ENCODE measurements at regions not wholly inside any gene's neighbourhood (a gene's known extent, or its start where the extent isn't known, plus 50 kb on each side); places are given as distances from the start of the nearest gene placed in this dataset.

- Histone ChIP-seq H3K27ac (ENCODE audit: low read depth, low read length) (peak overlapping the region; percentile 99), H3K9ac (ENCODE audit: low read length) (peak overlapping the region; percentile 19), H3K4me3 (ENCODE audit: low read length) (peak overlapping the region; percentile 74), H3K4me1 (ENCODE audit: control insufficient read depth, insufficient read depth, low read length) (peaks cover 52% of the 10 kb centered on the region), H3K27me3 (ENCODE audit: control insufficient read depth, insufficient read depth, low read length) (no peaks in the 10 kb centered on the region), H3K36me3 (ENCODE audit: control insufficient read depth, insufficient read depth, low read length) (no peaks in the 10 kb centered on the region)
These were observed 130.1 kb downstream of the C9orf50 start for GRCh38 chr9:129490583-129491486.

DNA sequence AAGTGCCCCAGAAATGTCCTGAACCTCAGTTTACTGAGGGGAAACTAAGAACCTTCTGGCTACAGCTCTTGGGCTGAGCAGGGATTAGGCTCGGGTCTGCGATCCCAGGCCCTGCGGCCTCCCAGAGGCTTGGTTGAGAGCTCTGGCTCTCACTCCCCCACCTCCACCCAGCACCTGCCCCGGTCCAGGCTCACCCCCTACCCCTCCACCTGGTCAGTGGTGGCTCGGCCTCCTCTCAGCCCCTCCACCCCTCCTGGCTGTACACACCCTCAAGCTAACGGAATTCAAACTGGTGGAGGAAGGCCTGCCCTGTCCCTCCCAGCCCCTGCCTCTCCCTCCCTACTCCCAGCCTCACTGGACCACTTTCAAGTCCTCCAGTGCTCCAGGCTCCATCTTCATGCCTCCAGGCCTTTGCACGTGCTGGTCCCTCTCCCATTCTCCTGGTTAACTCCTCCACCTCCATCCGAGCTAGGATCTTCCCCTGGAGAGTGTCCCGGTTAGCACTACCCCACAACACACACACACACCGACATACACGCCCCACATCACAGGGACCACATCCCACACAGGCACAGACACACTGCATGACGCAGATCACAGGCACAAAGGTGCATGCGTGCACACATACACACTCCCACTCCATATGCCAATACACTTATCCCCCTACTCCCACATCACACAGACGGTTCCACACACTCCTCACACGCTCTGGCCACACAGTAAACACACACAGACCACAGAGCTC is 130.9 kb downstream of the C9orf50 start:
- peak overlapping the region; percentile 99 for H3K27ac ChIP-seq (ENCODE audit: low read depth, low read length)
- no peaks in the 10 kb centered on the region for H3K36me3 ChIP-seq (ENCODE audit: control insufficient read depth, insufficient read depth, low read length)
- H3K27me3 ChIP-seq (ENCODE audit: control insufficient read depth, insufficient read depth, low read length): no peaks in the 10 kb centered on the region
- peak overlapping the region; percentile 78 for H3K9ac ChIP-seq (ENCODE audit: low read length)
- H3K4me1 ChIP-seq (ENCODE audit: control insufficient read depth, insufficient read depth, low read length): peaks cover 49% of the 10 kb centered on the region
- H3K4me3 ChIP-seq (ENCODE audit: low read length): peak overlapping the region; percentile 74

DNA sequence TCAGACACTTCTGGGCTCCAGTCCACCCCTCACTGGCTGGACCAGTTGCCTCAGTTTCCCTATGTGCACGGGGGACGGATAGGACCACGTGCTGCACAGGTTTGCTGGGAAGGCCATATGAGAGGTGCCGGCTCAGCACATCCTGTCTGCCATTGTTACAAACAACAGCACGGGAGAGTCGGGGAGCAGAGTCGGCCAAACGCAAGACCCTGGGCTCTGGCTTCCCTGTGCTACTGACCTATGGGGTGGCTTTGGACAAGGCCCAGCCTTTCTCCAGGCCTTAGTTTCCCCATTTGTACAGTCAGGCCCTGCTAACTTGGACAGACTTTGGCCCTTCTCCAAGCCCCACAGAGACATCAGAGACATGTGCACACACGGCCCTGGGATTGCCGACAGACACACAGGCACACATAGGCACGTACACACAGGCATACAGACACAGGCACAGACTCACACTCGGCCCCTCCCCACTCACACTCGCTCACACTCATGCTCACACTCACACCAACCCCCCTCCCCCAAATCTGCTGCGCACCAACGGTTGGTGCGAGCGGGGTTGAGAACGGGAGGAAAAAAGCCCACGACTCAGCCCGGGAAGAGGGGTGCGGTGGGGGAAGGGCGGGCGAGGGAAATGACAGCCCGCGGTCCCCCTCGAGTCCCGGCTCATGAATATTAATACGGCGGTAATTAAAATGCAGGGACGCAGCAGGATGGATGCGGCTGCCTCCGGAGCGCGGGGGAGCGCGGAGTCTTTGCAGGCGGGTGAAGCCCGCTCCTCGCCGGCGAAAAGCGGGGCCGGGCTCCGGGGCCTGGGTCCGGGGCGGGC is 133.0 kb downstream of the C9orf50 start:
- Histone ChIP-seq H3K4me1 (ENCODE audit: control insufficient read depth, insufficient read depth, low read length) (peaks cover 66% of the 10 kb centered on the region), H3K9ac (ENCODE audit: low read length) (peak overlapping the region; percentile 74), H3K36me3 (ENCODE audit: control insufficient read depth, insufficient read depth, low read length) (no peaks in the 10 kb centered on the region), H3K4me3 (ENCODE audit: low read length) (peak overlapping the region; percentile 64), H3K27me3 (ENCODE audit: control insufficient read depth, insufficient read depth, low read length) (no peaks in the 10 kb centered on the region), H3K27ac (ENCODE audit: low read depth, low read length) (peak overlapping the region; percentile 99)

GRCh38 chr9:129486756-129487657 is 133.9 kb downstream of the C9orf50 start:
- H3K36me3 ChIP-seq (ENCODE audit: control insufficient read depth, insufficient read depth, low read length): no peaks in the 10 kb centered on the region
- H3K4me3 ChIP-seq (ENCODE audit: low read length): no peak overlapping the region
- no peak overlapping the region for H3K9ac ChIP-seq (ENCODE audit: low read length)
- H3K27me3 ChIP-seq (ENCODE audit: control insufficient read depth, insufficient read depth, low read length): no peaks in the 10 kb centered on the region
- peaks cover 66% of the 10 kb centered on the region for H3K4me1 ChIP-seq (ENCODE audit: control insufficient read depth, insufficient read depth, low read length)
- peak overlapping the region; percentile 99 for H3K27ac ChIP-seq (ENCODE audit: low read depth, low read length)

DNA sequence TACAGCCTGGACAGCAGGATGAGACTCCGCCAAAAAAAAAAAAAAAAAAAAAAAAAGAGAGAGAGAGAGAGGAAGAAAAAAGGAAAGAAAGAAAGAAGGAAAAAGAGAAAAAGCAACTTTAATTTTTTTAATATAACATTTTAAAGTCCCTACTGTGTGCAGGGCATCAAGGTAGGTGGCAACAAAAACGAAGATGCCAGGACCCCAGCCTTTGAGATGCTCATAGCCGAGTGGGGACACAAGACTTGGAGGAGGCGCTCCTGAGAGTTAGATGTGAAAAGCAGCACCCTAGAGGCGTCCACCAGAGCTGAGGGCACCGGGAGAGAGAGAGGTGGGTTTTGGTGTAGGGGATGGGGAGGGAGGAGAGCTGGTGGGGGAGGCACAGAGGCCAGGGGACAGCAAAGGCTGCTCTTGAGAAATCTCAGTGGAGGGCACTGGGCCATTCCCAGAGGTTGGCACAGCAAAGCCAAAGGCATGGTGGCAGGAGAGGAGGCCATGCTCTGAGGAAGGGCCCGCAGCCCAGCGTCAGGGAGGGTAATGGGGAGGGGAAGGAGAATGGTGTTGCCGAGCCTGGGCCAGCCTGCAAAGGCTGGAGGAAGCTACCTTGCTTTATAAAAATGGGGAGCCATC is 135.6 kb downstream of the C9orf50 start:
- no peak overlapping the region for H3K9ac ChIP-seq (ENCODE audit: low read length)
- H3K27ac ChIP-seq (ENCODE audit: low read depth, low read length): peak overlapping the region; percentile 99
- no peak overlapping the region for H3K4me3 ChIP-seq (ENCODE audit: low read length)
- peaks cover 65% of the 10 kb centered on the region for H3K4me1 ChIP-seq (ENCODE audit: control insufficient read depth, insufficient read depth, low read length)
- no peaks in the 10 kb centered on the region for H3K36me3 ChIP-seq (ENCODE audit: control insufficient read depth, insufficient read depth, low read length)
- no peaks in the 10 kb centered on the region for H3K27me3 ChIP-seq (ENCODE audit: control insufficient read depth, insufficient read depth, low read length)

GRCh38 chr9:129484352-129485000 is 136.4 kb downstream of the C9orf50 start:
- H3K4me1 ChIP-seq (ENCODE audit: control insufficient read depth, insufficient read depth, low read length): peaks cover 60% of the 10 kb centered on the region

DNA sequence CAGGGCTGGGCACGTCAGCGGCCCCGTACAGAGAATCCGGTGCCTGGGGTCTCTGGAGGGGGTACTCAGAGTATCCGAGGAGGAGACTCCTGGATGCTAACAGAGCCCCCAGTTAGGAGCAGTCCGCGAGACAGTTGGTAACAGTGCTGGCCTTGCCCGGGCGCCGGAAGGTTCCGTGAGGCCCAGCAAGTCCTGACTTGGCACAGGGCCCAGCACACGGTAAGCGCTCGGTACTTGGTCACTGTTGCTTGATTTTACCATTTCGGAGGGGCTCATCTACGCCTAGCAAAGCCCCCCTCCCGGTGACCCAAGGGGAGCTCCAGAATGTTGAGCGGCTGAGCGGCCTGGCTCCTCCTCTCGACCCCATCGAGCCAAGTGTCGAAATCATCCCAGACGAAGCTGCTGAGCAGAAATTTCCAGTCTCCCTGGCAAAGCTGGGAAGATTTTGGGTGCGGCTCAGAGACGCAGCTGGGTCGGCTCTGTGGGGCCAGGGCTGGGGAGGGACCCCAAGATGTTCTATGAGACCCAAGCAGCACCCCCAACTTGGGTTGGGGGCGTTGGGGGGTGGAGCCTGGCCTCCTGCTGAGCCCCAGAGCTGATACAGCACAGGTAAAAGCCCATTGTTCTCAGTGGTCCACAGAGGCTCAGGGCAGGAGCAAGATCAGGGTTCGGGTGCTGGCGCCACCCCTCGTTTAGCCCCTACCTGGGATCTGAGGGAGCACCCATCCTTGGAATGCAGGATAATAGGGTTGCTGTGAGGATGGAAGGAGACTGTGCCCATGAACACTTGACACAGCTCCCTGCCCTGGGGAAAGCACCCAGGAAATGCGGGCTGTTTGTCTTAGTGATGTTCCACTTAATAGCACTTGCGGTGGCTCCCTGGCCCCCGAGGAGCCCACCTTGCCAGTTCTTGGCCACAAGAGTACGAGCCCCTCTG is 137.2 kb downstream of the C9orf50 start:
- Histone ChIP-seq H3K27ac (ENCODE audit: low read depth, low read length) (peak overlapping the region; percentile 99), H3K27me3 (ENCODE audit: control insufficient read depth, insufficient read depth, low read length) (no peaks in the 10 kb centered on the region), H3K36me3 (ENCODE audit: control insufficient read depth, insufficient read depth, low read length) (no peaks in the 10 kb centered on the region), H3K9ac (ENCODE audit: low read length) (peak overlapping the region; percentile 70), H3K4me1 (ENCODE audit: control insufficient read depth, insufficient read depth, low read length) (peaks cover 56% of the 10 kb centered on the region), H3K4me3 (ENCODE audit: low read length) (peak overlapping the region; percentile 55)

More at GRCh38 chr9:129484352-129485000, 136.4 kb downstream of the C9orf50 start:
- Histone ChIP-seq H3K27ac (ENCODE audit: low read depth, low read length) (peak overlapping the region; percentile 99), H3K4me3 (ENCODE audit: low read length) (peak overlapping the region; percentile 38), H3K36me3 (ENCODE audit: control insufficient read depth, insufficient read depth, low read length) (no peaks in the 10 kb centered on the region), H3K27me3 (ENCODE audit: control insufficient read depth, insufficient read depth, low read length) (no peaks in the 10 kb centered on the region), H3K9ac (ENCODE audit: low read length) (peak overlapping the region; percentile 26)

DNA sequence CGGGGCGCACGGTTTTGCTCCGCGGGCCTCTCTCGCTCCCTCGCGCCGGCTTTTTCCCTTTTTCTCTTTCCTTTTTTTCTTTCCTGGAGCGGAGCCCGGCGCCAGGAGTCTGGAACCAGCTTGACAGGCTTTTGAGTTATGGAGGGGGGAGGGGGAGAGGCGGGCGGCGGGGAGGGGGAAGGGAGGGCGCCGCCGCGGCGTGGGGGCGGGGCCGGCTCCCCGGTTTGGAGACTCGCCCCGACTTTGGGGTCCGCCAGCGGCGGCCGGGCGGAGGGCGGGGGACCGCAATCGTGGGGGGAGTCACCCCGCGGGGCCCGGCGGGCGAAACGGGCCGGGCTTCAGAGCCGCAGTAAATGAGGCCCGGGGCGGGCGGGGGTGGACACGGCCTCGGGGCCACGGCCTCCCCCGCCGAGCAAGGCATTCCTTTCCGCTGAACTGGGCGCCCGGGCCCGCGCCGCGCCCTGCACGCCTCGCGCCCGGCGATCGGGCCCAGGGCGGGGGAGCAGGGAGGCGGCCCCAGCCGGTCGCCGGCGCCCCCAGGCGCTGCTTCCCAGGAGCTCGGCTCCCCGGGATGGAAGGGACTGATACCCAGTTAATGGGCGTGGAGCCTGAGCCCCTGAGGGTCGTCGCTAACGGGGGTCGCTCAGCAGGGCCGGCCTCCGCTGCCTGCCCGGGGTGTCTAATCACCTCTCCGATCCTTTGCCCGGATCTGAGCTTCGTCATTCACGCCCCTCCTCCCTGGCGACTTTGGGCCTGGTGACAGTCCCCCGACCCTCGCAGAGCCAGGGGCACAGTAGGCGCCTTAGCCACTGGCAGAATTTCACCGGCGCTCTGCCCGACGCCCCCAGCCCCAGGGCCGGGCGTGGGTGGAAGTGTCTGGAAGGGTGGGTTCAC is 138.1 kb downstream of the C9orf50 start:
- peak overlapping the region; percentile 70 for H3K9ac ChIP-seq (ENCODE audit: low read length)
- no peaks in the 10 kb centered on the region for H3K36me3 ChIP-seq (ENCODE audit: control insufficient read depth, insufficient read depth, low read length)
- H3K4me3 ChIP-seq (ENCODE audit: low read length): peak overlapping the region; percentile 60
- H3K27ac ChIP-seq (ENCODE audit: low read depth, low read length): peak overlapping the region; percentile 99
- no peaks in the 10 kb centered on the region for H3K27me3 ChIP-seq (ENCODE audit: control insufficient read depth, insufficient read depth, low read length)
- peaks cover 53% of the 10 kb centered on the region for H3K4me1 ChIP-seq (ENCODE audit: control insufficient read depth, insufficient read depth, low read length)

GRCh38 chr9:129481810-129482511 is 138.9 kb downstream of the C9orf50 start:
- H3K4me3 ChIP-seq (ENCODE audit: low read length): peak overlapping the region; percentile 60
- H3K4me1 ChIP-seq (ENCODE audit: control insufficient read depth, insufficient read depth, low read length): peaks cover 45% of the 10 kb centered on the region
- H3K36me3 ChIP-seq (ENCODE audit: control insufficient read depth, insufficient read depth, low read length): no peaks in the 10 kb centered on the region
- peak overlapping the region; percentile 51 for H3K9ac ChIP-seq (ENCODE audit: low read length)
- H3K27me3 ChIP-seq (ENCODE audit: control insufficient read depth, insufficient read depth, low read length): no peaks in the 10 kb centered on the region
- peak overlapping the region; percentile 99 for H3K27ac ChIP-seq (ENCODE audit: low read depth, low read length)

Measured in rectal smooth muscle tissue (tissue), 1 donor.